HG02678 (cell line): ENCODE measurements at regions not wholly inside any gene's neighbourhood (a gene's known extent, or its start where the extent isn't known, plus 50 kb on each side); places are given as distances from the start of the nearest gene placed in this dataset.
"Not testable (repeated sequence)": the region's sequence is repeated elsewhere in the genome, so short reads cannot be mapped to it uniquely, and the experiment has no call there.

Experiments
- ATAC-seq: cut with Tn5 transposase; IDR thresholded peaks from one replicate; pipeline ENCODE4 v1.9.1; 2021; ENCODE audit warnings: mild to moderate bottlenecking, moderate library complexity; ENCODE audit not compliant: unreplicated experiment

GRCh38 chr6:103826209-103826608, 1033.5 kb downstream of the HACE1 start:
- ATAC-seq = no peak

- ATAC-seq = no peak
Observed at GRCh38 chr6:103820148-103820547, 1039.6 kb downstream of the HACE1 start.

GRCh38 chr6:103819509-103819908, 1040.2 kb downstream of the HACE1 start:
- no peak for ATAC-seq

DNA sequence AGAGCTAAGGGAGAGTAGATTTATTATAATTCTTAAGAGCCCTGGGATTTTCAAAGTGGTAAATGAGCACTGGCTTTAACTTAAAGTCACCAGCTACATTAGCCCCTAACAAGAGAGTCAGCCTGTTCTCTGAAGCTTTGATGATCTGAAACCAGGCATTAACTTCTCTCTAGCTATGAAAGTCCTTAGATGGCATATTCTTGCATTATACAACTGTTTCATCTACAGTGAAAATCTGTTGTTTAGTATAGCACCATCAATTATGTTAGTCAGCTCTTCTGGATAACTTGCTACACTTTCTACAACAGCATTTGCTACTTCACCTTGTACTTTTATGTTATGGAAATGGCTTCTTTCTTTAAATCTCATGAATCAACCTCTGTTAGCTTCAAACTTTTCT, 1046.7 kb downstream of the HACE1 start:
- no peak for ATAC-seq

DNA sequence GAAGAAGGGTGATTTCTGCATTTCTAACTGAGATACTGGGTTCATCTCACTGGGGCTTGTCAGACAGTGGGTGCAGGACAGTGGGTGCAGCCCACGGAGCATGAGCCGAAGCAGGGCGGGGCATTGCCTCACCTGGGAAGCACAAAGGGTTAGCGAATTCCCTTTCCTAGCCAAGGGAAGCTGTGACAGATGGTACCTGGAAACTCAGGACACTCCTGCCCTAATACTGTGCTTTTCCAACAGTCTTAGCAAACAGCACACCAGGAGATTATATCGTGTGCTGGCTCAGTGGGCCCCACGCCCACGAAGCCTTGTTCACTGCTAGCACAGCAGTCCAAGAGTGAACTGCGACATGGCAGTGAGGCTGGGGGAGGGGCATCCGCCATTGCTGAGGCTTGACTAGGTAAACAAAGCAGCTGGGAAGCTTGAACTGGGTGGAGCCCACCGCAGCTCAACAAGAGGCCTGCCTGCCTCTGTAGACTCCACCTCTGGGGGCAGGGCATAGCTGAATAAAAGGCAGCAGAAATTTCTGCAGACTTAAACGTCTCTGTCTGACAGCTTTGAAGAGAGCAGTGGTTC, 1057.7 kb downstream of the HACE1 start:
- not testable (repeated sequence) for ATAC-seq

DNA sequence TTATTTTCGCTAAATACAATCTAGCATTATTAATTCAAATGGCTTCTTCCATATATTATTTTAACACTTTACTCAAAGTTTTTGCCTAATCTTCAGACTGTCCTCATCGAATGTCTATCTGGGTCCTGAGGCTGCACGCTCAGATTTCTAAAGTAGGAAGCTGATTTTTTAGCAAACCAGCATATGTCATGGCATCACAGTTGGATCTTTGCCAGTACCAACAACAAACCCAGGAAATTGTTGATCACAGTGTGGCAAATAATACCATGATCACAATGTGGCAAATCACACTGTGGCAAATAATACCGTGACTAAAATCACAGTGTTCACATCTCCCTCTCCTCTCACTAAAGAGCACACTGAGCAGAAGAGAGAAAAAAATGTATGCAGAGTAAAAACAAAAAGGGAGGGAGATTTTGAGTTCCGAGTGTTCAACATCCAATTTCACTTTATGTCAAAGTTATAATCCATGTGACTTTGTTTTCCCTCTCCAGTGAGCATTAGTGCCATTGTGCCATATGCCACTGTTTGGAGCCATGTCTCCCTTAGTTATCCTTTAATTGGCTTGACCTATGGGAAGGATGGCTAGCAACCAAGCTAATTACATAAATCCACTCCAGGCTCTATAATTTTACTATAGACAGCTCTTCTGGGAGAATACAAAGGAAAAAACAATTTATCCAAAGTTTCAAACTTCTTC, 1059.6 kb downstream of the HACE1 start:
- no peak for ATAC-seq

- no peak for ATAC-seq
Observed at GRCh38 chr6:103798166-103798565, 1061.6 kb downstream of the HACE1 start.

DNA sequence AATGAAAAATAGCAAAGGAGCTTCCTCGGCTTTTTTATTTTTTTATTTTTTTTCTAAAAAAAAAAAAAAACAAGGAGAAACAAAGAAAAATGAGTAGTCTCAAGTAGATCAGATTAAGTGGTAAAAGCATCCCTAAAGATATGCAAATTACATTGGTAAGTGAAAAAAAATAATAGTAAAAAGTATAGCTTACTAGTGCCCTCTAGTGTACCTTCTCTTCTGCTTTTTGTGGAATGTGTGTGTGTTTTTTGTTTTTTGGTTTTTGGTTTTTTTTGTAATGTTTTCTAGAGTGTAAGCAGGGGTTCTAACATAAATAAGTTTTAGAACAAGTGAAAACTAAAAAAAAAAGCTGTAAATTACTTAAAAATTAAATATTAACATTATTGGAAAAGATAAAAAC, 1062.0 kb downstream of the HACE1 start:
- no peak for ATAC-seq

- no peak for ATAC-seq
Observed at GRCh38 chr6:103791458-103791857, 1068.3 kb downstream of the HACE1 start.

- no peak for ATAC-seq
Observed at GRCh38 chr6:103784117-103784516, 1075.6 kb downstream of the HACE1 start.

- ATAC-seq = no peak
Observed at GRCh38 chr6:103783329-103783728, 1076.4 kb downstream of the HACE1 start.

- ATAC-seq = no peak
Observed at GRCh38 chr6:103769431-103769830, 1090.3 kb downstream of the HACE1 start.

- no peak for ATAC-seq
Observed at GRCh38 chr6:103750603-103751002, 1109.1 kb downstream of the HACE1 start.

DNA sequence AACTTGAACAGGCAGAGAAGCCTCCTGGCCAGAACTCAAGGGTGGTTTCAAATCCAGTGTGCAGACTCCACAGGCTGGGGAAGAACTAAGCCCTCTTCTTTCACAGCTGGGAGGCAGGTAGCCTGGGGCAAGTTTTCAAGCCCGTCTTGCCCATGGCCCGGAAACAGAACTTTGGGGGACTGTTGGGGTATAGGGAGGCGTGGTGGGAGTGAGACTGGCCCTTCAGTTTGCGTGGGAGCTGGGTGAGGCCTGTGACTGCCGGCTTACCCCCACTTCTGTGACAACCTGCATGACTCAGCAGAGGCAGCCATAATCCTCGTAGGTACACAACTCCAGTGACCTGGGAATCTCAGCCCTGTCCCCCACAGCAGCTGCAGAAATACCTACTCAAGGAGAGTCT, 1125.7 kb downstream of the HACE1 start:
- no peak for ATAC-seq

GRCh38 chr6:103729658-103730057, 1130.1 kb downstream of the HACE1 start:
- ATAC-seq = no peak

DNA sequence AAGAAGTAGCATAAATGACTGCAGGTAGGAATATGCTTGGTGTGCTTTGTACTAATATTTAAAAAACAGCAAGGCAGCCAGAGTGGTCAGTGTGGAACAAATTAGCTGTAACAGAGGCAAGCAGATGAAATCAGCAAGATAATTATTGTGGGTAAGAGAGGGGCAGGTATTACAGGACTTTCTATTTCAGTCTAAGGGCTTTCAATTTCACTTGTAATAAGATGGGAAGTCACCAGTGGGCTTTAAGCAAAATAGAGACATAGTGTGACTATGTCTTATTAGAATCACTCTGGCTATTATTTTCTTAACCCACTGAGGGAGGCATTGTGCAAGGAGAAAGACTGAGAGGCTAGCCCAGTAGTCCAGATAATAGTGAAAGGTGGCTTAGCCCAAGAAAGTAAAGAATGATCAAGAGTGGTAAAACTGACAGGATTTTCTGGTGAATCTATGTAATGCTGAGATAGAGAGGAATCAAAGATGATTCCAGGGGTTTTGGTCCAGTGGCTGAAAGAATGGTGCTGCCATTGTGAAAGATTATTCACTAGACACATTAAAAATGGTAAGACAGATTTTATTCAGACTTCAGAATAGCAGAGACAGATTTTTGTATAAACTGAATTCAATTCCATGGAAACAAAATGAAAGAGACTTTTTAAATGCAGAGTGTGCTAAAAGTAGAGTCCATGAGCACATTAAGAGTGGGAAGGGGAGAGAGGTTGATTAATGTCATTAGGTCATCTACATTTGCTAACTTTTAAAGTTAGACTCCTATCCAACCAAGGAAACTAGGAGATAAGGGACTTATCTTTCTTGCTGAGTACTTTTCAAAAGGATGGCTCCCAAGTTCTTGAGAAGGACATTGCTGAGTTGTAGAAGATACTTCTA, 1136.0 kb downstream of the HACE1 start:
- ATAC-seq = no peak

DNA sequence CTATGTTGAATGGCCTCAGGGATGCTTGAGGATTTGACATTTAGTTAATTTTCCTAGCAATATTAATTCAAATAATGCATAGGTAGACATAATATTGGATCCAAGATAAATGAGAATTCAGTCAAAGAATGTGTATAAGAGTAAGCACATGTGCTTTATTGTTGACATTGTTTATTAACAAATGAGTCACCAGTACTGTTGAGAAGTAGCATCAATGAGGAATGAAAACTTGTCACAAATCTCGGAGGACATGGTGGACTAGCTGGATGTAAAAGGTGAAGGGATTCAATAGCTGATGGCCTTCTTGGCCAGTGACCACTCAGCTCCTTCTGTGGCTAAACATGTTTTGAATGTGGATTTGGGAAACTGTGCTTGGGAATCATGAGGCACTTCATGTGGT, 1137.0 kb downstream of the HACE1 start:
- no peak for ATAC-seq

DNA sequence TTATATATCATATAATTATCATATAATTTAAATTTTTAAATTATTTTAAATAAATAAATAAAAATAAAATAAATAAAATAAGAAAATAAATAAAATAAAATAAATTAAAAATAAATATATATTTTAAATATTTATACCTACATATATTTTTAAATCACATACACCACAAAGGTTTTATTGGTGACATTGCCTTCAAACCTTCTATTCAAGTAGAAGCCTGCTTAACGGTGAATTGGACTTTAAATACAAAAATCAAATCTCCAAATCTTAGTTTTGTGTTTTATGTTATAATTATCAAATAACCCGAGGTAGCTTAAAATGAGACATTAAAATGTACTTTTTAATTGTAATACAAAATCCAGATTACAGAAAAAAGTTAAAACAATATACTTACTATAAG, 1137.8 kb downstream of the HACE1 start:
- no peak for ATAC-seq

DNA sequence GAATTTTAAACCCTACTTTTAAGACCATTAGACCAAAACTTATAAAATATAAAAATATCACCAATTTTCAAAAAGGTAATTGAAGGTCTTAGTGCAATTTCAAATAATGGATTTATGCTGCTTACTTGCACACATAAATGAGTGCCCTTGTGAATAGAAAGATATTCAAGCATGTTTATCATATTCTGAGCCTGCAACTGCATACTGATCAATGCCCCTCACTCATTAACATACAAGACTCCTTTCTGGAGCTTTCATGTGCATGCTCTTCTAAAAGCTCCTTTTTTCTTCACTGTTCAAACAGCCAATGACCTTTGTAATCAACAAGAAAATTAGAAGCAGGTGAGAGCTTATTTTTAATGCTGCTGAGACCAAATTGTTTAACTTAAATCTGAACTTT, 1139.3 kb downstream of the HACE1 start:
- ATAC-seq = no peak

DNA sequence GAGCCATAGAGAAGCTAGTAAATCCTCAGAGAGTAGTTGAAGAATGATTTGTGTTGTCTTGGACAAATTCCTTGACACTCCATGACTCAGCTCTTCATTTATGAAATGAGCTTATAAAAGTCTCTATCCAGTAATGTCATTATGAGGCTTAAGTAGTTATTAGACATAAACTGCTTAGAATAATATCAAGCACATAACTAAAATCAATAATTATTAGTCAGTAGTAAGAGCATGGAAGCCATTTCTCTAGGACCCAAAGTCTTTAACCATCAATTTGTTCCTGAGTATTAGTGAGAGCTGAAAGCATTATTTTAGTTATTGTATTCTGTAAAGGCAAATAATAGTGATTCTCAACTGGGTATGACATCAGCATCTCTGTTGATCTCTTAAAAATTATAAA, 1140.2 kb downstream of the HACE1 start:
- ATAC-seq = no peak

- ATAC-seq = no peak
Observed at GRCh38 chr6:103715269-103715668, 1144.5 kb downstream of the HACE1 start.

DNA sequence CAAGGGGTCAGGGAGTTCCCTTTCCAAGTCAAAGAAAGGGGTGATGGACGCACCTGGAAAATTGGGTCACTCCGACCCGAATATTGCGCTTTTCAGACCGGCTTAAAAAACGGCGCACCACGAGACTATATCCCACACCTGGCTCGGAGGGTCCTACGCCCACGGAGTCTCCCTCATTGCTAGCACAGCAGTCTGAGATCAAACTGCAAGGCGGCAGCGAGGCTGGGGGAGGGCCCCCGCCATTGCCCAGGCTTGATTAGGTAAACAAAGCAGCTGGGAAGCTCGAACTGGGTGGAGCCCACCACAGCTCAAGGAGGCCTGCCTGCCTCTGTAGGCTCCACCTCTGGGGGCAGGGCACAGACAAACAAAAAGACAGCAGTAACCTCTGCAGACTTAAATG, 1150.5 kb downstream of the HACE1 start:
- not testable (repeated sequence) for ATAC-seq
